Fibroblast of lung (primary cell): ENCODE measurements at regions not wholly inside any gene's neighbourhood (a gene's known extent, or its start where the extent isn't known, plus 50 kb on each side); places are given as distances from the start of the nearest gene placed in this dataset.

ENCODE experiments used
- EZH2 ChIP-seq: IDR thresholded peaks from 2 replicates; pipeline ENCODE4 v1.5.1; 2012; ENCODE audit warnings: low read length, control low read depth, mild to moderate bottlenecking; ENCODE audit errors: missing control alignments
- TF ChIP-seq, protein P1 (sequence below), 2 donors: IDR thresholded peaks in 1 of 2; conservative IDR thresholded peaks in 1 of 2; 1 replicate in 1 of 2; 2 replicates in 1 of 2; pipeline ENCODE4 v1.5.1; 2011 to 2012; ENCODE audit warnings: low read length in 2 of 2, control low read depth in 1 of 2, inconsistent platforms in 1 of 2, low read depth in 1 of 2, mild to moderate bottlenecking in 1 of 2

- TF ChIP-seq, protein P1, sequence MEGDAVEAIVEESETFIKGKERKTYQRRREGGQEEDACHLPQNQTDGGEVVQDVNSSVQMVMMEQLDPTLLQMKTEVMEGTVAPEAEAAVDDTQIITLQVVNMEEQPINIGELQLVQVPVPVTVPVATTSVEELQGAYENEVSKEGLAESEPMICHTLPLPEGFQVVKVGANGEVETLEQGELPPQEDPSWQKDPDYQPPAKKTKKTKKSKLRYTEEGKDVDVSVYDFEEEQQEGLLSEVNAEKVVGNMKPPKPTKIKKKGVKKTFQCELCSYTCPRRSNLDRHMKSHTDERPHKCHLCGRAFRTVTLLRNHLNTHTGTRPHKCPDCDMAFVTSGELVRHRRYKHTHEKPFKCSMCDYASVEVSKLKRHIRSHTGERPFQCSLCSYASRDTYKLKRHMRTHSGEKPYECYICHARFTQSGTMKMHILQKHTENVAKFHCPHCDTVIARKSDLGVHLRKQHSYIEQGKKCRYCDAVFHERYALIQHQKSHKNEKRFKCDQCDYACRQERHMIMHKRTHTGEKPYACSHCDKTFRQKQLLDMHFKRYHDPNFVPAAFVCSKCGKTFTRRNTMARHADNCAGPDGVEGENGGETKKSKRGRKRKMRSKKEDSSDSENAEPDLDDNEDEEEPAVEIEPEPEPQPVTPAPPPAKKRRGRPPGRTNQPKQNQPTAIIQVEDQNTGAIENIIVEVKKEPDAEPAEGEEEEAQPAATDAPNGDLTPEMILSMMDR (conservative IDR thresholded peaks at IDR 0.05 in 1 of 2, IDR thresholded peaks at IDR 0.05 in 1 of 2; ENCODE audit: low read depth in 1 of 2, low read length in 2 of 2) = no peak
- no peak for TF ChIP-seq EZH2
Measured at GRCh38 chr6:40015530-40015929, 81.3 kb upstream of the MOCS1 start.
